ENCODE measurements at regions not wholly inside any gene's neighbourhood (a gene's known extent, or its start where the extent isn't known, plus 50 kb on each side); places are given as distances from the start of the nearest gene placed in this dataset.

- no peak for TF ChIP-seq GABPA (IDR thresholded peaks at IDR 0.05; ENCODE audit: low read depth)
- no peak for DNase-seq (ENCODE audit: low read depth in 1 of 2, low spot score in 1 of 2)
- Histone ChIP-seq H3K4me3 (replicated peaks; ENCODE audit: insufficient read depth, low read length) (no peak overlapping the region), H3K27ac (replicated peaks) (no peak overlapping the region), H3K27me3 (ENCODE audit: insufficient read depth, poor library complexity, severe bottlenecking) (peaks cover 5% of the 10 kb centered on the region)
Measured at GRCh38 chr18:55149994-55150393, 190.7 kb upstream of the CCDC68 start.

DNA sequence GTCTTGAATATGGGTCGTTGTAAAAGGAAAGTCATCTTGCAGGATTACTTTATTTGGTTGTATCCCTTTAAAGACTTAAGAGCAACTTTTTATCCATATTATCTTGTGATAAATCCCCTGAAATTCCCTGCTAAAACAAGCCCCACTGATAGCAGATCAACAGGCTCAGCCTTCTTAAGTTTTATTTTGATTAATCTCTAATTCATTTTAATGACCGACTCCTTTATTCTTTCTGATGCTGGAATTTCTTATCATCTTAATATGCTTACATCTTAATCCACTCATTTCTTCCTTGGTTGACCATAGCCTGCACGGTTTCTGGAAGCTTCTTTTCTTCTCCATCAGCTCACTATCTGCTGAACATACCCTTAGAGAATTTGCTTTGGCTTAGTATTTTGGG, 188.5 kb upstream of the CCDC68 start:
- Histone ChIP-seq H3K27me3 (ENCODE audit: insufficient read depth, poor library complexity, severe bottlenecking) (peaks cover 5% of the 10 kb centered on the region), H3K27ac (replicated peaks) (no peak overlapping the region), H3K4me3 (replicated peaks; ENCODE audit: insufficient read depth, low read length) (no peak overlapping the region)
- TF ChIP-seq POLR2AphosphoS5 (IDR thresholded peaks at IDR 0.05; ENCODE audit: low read depth) (no peak), CTCF (IDR thresholded peaks at IDR 0.05; ENCODE audit: insufficient read depth, low read length) (no peak)
- no peak for DNase-seq (ENCODE audit: low read depth in 1 of 2, low spot score in 1 of 2)

DNA sequence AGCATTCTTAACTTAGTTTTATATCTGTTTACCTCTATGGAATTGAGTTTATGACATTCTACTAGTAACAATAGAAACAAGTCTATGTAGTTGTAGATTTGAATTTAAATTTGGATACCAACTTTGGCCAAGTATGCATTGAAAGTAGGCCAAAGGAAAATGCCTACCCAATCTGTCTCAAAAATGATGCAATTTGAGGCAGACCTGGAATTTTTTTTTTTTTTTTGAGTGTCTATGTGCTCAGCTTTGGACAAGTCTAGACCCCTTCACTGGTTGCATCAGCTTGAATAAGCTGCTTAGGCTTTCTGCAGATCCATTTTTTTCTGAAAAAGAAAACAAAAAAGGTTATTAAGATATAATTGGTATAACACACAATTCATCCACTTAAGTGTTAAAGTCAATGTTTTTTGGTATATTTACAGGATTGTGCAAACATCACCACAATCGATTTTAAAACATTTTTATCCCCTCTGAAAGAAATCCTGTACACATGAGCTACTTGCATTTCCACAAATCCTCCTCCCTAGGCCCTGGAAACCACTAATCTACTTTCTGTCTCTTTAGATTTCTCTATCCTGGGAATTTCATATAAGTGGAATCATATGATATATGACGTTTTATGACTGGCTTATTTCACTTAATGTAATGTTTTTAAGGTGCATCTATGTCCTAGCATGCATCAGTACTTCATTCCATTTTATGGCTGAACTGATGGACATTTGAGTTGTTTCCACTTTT, 185.1 kb upstream of the CCDC68 start:
- no peak overlapping the region for H3K27ac ChIP-seq (replicated peaks)
- DNase-seq (ENCODE audit: low read depth in 1 of 2, low spot score in 1 of 2) = no peak
- H3K27me3 ChIP-seq (ENCODE audit: insufficient read depth, poor library complexity, severe bottlenecking) = peaks cover 13% of the 10 kb centered on the region
- no peak overlapping the region for H3K4me3 ChIP-seq (replicated peaks; ENCODE audit: insufficient read depth, low read length)
- TF ChIP-seq, protein P1, sequence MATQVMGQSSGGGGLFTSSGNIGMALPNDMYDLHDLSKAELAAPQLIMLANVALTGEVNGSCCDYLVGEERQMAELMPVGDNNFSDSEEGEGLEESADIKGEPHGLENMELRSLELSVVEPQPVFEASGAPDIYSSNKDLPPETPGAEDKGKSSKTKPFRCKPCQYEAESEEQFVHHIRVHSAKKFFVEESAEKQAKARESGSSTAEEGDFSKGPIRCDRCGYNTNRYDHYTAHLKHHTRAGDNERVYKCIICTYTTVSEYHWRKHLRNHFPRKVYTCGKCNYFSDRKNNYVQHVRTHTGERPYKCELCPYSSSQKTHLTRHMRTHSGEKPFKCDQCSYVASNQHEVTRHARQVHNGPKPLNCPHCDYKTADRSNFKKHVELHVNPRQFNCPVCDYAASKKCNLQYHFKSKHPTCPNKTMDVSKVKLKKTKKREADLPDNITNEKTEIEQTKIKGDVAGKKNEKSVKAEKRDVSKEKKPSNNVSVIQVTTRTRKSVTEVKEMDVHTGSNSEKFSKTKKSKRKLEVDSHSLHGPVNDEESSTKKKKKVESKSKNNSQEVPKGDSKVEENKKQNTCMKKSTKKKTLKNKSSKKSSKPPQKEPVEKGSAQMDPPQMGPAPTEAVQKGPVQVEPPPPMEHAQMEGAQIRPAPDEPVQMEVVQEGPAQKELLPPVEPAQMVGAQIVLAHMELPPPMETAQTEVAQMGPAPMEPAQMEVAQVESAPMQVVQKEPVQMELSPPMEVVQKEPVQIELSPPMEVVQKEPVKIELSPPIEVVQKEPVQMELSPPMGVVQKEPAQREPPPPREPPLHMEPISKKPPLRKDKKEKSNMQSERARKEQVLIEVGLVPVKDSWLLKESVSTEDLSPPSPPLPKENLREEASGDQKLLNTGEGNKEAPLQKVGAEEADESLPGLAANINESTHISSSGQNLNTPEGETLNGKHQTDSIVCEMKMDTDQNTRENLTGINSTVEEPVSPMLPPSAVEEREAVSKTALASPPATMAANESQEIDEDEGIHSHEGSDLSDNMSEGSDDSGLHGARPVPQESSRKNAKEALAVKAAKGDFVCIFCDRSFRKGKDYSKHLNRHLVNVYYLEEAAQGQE (IDR thresholded peaks at IDR 0.05; ENCODE audit: insufficient replicate concordance, low read depth) = no peak
- no peak for TF ChIP-seq SPI1 (IDR thresholded peaks at IDR 0.05; ENCODE audit: borderline replicate concordance, low read depth)
- TF ChIP-seq POLR2AphosphoS5 (IDR thresholded peaks at IDR 0.05; ENCODE audit: low read depth) = no peak
- TF ChIP-seq GABPA (IDR thresholded peaks at IDR 0.05; ENCODE audit: low read depth) = no peak
- no peak for TF ChIP-seq CTCF (IDR thresholded peaks at IDR 0.05; ENCODE audit: insufficient read depth, low read length)

GRCh38 chr18:55142410-55142809, 183.1 kb upstream of the CCDC68 start:
- no peak overlapping the region for H3K4me3 ChIP-seq (replicated peaks; ENCODE audit: insufficient read depth, low read length)
- peak in 1 of 2 experiments; percentile 16 for DNase-seq (ENCODE audit: low read depth in 1 of 2, low spot score in 1 of 2)
- peaks cover 11% of the 10 kb centered on the region for H3K27me3 ChIP-seq (ENCODE audit: insufficient read depth, poor library complexity, severe bottlenecking)
- TF ChIP-seq, protein P1 (IDR thresholded peaks at IDR 0.05; ENCODE audit: insufficient replicate concordance, low read depth) = no peak
- TF ChIP-seq SPI1 (IDR thresholded peaks at IDR 0.05; ENCODE audit: borderline replicate concordance, low read depth) = peak; percentile 97
- no peak for TF ChIP-seq GABPA (IDR thresholded peaks at IDR 0.05; ENCODE audit: low read depth)
- no peak overlapping the region for H3K27ac ChIP-seq (replicated peaks)

GRCh38 chr18:55141318-55141717, 182.1 kb upstream of the CCDC68 start:
- H3K4me3 ChIP-seq (replicated peaks; ENCODE audit: insufficient read depth, low read length) = no peak overlapping the region
- no peak for DNase-seq (ENCODE audit: low read depth in 1 of 2, low spot score in 1 of 2)
- no peak overlapping the region for H3K27ac ChIP-seq (replicated peaks)
- no peak for TF ChIP-seq CTCF (IDR thresholded peaks at IDR 0.05; ENCODE audit: insufficient read depth, low read length)
- TF ChIP-seq SPI1 (IDR thresholded peaks at IDR 0.05; ENCODE audit: borderline replicate concordance, low read depth) = no peak
- no peak for TF ChIP-seq POLR2AphosphoS5 (IDR thresholded peaks at IDR 0.05; ENCODE audit: low read depth)
- TF ChIP-seq, protein P1 (IDR thresholded peaks at IDR 0.05; ENCODE audit: insufficient replicate concordance, low read depth) = no peak
- no peak for TF ChIP-seq GABPA (IDR thresholded peaks at IDR 0.05; ENCODE audit: low read depth)
- peaks cover 11% of the 10 kb centered on the region for H3K27me3 ChIP-seq (ENCODE audit: insufficient read depth, poor library complexity, severe bottlenecking)
